GM10248 (cell line): ENCODE measurements at regions not wholly inside any gene's neighbourhood (a gene's known extent, or its start where the extent isn't known, plus 50 kb on each side); places are given as distances from the start of the nearest gene placed in this dataset.
"Not testable (repeated sequence)": the region's sequence is repeated elsewhere in the genome, so short reads cannot be mapped to it uniquely, and the experiment has no call there.

Experiments
- CTCF ChIA-PET: fragments of 300-600 bp; sonication (Branson Sonifier 250); formaldehyde crosslinking; extraction: SDS; loops from one replicate; lab custom pipeline; 2021; ENCODE audit warnings: antibody characterized with exemption; lab: Yijun Ruan, JAX
- POLR2A ChIA-PET: fragments of 350-650 bp; sonication (Branson Sonifier 250); formaldehyde crosslinking; extraction: SDS; loops from one replicate; lab custom pipeline; 2020; ENCODE audit warnings: antibody characterized with exemption; lab: Yijun Ruan, JAX
- DNase-seq: peaks from one replicate; pipeline ENCODE4 v3.0.0; 2012; ENCODE audit errors: extremely low spot score
- TF ChIP-seq, protein P1 (sequence below): IDR thresholded peaks from 2 replicates; pipeline ENCODE4 v1.5.1; 2012; ENCODE audit warnings: mild to moderate bottlenecking, low read depth; ENCODE audit errors: extremely low read depth, missing control alignments, control extremely low read depth

DNA sequence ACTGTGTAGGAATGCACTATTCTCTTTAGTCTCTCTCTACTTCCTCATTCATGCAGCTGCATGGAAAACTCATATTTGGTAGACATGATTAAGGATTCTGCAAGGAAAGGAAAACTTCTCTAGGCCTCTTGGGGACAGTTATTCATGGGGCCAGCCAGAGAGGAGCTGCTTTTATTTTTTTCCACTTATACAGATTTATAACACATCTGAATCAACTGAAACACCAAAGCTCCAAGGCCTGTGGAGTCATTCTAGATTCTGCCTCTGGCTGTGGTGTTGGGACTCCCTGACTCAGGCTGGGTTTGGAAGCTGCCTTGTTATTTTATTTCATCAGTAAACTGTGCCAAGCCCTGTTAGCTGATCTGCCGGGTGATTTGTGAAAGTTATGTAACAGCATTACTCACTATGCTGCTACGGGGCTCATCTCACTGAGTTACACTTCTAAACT lies 83.9 kb upstream of the EDEM3 start:
- DNase-seq: no peak
- ChIA-PET CTCF (no interaction called here), POLR2A (no interaction called here)
- TF ChIP-seq, protein P1, sequence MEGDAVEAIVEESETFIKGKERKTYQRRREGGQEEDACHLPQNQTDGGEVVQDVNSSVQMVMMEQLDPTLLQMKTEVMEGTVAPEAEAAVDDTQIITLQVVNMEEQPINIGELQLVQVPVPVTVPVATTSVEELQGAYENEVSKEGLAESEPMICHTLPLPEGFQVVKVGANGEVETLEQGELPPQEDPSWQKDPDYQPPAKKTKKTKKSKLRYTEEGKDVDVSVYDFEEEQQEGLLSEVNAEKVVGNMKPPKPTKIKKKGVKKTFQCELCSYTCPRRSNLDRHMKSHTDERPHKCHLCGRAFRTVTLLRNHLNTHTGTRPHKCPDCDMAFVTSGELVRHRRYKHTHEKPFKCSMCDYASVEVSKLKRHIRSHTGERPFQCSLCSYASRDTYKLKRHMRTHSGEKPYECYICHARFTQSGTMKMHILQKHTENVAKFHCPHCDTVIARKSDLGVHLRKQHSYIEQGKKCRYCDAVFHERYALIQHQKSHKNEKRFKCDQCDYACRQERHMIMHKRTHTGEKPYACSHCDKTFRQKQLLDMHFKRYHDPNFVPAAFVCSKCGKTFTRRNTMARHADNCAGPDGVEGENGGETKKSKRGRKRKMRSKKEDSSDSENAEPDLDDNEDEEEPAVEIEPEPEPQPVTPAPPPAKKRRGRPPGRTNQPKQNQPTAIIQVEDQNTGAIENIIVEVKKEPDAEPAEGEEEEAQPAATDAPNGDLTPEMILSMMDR: no peak

DNA sequence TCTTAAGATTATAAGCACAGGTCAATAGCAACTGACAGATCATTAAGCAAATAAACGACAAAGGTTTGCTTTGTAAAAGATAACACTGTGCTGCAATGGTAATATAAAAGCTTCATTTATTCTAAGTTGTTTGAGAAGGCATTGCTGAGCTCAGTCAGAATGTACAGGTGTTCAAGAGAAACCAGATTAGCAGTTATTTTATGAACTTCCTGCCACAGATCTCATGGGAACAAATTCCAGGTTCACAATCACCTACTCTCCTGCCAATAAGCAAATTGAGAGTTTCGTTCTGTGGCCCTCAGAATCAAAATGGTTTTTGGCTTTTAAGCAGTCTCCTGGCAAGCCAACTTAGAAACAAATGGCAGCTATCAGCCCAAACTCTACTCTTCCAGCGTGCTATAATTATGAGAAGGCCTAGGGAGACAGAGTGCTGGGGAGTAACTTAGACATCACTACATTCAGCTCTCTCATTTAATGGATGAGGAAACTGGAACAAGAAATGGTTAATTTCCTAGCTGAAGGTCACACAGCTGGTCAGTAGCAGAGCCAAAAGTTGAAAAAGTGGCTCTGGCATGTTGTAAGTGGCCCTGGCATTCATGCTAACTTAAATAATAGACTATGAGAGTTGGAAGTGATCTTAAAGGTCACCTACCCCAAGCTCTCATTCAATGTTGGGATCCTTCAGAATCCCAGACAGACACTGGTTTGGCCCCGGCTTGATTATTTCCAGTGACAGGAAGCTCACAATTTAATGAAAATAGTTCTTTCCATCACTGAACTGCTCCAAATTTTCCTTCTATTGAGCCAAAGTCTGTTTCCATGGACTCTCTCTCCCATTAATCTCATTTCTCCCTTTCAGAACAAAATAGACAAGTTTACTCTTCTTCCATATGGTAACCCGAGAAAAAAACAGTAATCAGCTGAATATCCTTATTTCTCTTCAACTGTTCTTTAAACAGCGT lies 82.6 kb upstream of the EDEM3 start:
- TF ChIP-seq, protein P1: no peak
- ChIA-PET POLR2A (no interaction called here), CTCF (interaction anchor here (0.8 to 2.0 kb wide), 8 partner anchors 8 to 145 kb away, joined by 3 to 16 read pairs (median 4); no protein-coding TSS in a partner anchor)
- DNase-seq: no peak

DNA sequence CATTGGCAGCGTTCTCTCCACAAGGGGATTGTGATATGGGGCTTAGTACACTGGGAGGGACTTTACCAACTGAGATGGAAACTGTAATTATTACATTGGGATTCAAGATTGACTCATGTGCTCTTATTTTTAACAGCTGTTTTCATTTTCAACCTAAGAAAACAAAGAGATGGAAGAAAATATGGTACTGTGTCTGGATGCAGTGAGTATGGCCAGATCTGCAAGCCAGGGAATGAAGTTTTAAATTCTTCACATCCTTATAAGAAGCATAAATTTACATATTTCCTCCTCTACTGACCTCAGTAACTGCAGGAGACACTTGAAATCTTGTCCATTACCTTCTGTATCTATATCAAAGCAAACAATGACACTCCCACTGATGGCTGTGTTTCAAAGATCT lies 81.5 kb upstream of the EDEM3 start:
- CTCF ChIA-PET: interaction anchor here (1.2 to 2.0 kb wide), 3 partner anchors 8 to 31 kb away, joined by 4 to 16 read pairs (median 4); no protein-coding TSS in a partner anchor
- TF ChIP-seq, protein P1: no peak
- POLR2A ChIA-PET: no interaction called here
- no peak for DNase-seq

DNA sequence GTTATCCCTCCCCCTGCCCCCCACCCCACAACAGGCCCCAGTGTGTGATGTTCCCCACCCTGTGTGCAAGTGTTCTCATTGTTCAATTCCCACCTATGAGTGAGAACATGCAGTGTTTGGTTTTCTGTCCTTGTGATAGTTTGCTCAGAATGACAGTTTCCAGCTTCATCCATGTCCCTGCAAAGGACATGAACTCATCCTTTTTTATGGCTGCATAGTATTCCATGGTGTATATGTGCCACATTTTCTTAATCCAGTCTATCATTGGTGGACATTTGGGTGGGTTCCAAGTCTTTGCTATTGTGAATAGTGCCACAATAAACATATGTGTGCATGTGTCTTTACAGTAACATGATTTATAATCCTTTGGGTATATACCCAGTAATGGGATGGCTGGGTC lies 79.3 kb upstream of the EDEM3 start:
- CTCF ChIA-PET, DNase-seq, POLR2A ChIA-PET: not testable (repeated sequence)

DNA sequence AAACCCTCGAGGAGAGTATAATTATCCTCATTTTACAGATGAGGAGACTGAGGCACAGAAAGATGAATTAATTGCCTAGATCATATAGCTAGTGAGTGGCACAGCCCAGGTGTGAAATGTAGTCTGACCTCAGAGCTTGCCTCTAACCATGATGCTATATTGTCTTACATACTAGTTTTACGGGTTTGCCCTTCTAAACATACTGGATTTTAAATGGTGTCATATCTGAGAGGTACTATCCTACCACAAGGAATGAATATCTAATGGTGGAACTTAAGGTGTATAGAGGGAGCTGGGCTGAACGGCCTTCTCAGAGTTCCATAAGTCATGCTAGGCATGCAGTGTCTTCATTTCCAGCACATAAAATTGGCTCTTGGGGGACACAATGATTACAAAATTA lies 77.9 kb upstream of the EDEM3 start:
- TF ChIP-seq, protein P1: no peak
- no peak for DNase-seq
- ChIA-PET CTCF (interaction anchor here (1.0 to 3.4 kb wide), 5 partner anchors 8 to 68 kb away, joined by 3 to 17 read pairs (median 4); no protein-coding TSS in a partner anchor), POLR2A (no interaction called here)

DNA sequence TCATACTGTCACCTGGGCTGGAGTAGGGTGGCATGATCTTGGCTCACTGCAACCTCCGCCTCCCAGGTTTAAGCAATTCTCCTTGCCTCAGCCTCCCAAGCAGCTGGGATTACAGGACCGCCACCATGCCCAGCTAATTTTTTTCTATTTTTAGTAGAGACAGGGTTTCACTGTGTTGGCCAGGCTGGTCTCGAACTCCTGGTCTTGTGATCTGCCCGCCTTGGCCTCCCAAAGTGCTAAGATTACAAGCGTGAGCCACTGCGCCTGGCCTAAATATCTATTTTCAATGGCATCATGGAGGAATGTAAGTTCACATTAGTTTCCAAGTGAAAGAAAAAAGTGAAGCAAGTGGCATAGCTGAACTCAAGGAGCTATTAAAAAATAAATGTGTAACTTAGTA lies 74.8 kb upstream of the EDEM3 start:
- DNase-seq, POLR2A ChIA-PET: not testable (repeated sequence)
- CTCF ChIA-PET: interaction anchor here (2.9 to 3.3 kb wide), 2 partner anchors 7 to 24 kb away, joined by 16 read pairs; no protein-coding TSS in a partner anchor

DNA sequence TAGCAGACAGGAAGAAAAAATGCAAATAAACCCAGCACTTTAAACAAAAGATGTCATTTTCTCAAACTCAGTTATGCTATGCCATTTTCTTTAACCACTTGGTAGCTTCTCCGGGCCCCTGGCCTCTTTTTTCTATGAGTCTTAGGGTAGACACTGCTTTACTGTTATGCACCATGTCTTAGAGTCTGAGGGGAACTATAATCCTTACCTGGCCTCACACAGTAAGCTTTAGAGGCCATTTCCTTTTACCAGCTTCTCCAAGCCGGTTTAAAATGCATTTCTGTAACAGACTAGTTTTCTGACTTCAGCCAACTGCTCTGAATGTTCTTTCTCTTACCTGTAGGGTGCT lies 73.7 kb upstream of the EDEM3 start:
- POLR2A ChIA-PET: interaction anchor here (0.8 kb wide), 1 partner anchor 145 kb away, joined by 5 read pairs; no protein-coding TSS in a partner anchor
- TF ChIP-seq, protein P1: no peak
- CTCF ChIA-PET: interaction anchor here (2.3 to 3.3 kb wide), 3 partner anchors 9 to 23 kb away, joined by 7 to 16 read pairs (median 16); no protein-coding TSS in a partner anchor
- no peak for DNase-seq
